ENCODE measurements at regions not wholly inside any gene's neighbourhood (a gene's known extent, or its start where the extent isn't known, plus 50 kb on each side); places are given as distances from the start of the nearest gene placed in this dataset.
A peak's percentile ranks its signal among the peaks of the same experiment; 100 is the strongest.

GRCh38 chr14:85798856-85799255, 268.9 kb downstream of the FLRT2 start:
- no peak for DNase-seq

GRCh38 chr14:85793533-85793932, 263.6 kb downstream of the FLRT2 start:
- DNase-seq: no peak

DNA sequence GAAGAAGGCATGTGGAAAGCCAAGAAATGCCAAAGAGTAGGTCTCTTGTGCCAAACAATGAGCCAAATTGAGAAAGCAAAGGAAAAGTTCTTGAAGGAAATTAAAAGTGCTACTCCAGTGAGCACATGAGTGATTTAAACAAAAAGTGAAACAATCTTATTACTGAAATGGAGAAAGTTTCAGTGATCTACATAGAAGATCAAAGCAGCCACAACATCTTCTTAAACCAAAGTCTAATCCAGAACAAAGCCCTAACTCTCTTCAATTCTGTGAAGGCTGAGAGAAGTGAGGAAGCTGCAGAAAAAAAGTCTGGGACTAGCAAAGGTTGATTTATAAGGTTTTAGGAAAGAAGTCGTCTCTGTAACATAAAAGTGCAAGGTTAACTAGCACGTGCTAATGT, 259.6 kb downstream of the FLRT2 start:
- DNase-seq: no peak

DNA sequence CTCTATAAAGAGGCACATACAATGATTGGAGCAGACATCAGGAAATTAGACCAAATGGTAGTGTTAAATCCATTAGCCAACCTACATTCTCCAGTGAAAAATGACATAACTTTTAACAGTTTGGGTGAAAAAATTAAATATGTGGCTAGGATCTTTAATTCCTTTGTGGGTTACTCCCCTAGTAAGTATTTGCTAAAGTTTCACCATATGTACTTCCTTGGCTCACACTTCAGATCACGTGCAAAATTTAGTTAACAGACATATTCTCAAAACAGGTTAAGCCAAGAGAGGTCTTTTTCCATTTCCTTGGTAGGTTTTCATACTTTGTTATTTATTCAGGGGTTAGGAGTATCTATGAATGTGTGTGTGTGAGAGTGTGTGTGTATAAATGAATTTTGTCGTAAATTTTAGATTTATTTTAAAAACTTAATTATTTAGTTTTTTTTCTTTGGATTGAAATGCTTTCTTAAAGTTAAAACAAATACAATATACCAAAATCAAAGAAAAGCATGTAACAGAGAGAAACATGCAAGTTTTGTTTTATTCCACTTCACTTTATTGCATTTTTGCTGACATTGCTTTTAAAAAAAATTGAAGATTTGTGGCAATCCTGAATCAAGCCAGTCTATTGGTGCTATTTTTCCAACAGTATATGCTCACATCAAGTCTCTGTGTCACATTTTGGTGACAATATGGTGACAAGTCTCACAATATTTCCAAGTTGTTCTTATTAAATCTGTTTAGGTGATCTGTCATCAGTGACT, 258.7 kb downstream of the FLRT2 start:
- no peak for DNase-seq

DNA sequence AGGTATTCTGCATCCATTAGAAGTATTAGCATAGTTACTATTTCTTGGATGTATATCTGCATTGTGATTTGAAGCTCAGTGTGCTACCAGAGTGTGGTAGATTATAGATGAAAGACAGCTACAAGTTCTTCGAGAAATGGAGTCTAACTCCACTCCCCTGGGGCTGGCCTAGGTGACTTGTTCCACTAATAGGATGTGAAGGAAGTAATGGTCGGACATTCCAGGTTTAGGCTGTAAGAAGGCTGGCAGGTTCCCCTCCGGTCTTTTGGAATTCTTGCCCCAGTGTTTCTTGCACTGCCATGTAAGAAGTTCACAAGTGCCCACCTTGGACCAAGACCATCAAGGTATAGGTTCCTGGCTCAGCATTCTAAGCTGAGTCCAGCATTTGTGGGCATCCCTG, 236.4 kb downstream of the FLRT2 start:
- no peak for DNase-seq

DNA sequence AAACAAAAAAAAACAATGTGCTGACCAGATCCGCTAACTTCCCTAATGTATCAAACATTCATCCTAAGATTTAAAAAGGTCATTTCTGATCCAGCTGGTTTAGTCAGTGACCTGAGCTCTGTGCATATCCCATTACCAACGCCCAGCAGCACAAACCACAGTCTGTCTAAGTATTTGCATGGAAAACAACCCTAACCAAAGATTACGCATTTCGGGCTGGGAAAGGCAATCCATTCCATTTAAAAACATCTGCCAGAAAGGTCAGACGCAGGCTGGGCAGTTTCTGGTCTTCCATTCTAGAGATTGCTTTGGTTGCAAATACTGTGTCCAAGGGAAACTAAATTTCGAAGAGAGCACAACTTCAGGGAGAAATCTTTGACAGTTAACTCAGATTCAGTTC, 234.9 kb downstream of the FLRT2 start:
- DNase-seq: no peak

- DNase-seq: no peak
Observed at GRCh38 chr14:85762526-85762925, 232.6 kb downstream of the FLRT2 start.

DNA sequence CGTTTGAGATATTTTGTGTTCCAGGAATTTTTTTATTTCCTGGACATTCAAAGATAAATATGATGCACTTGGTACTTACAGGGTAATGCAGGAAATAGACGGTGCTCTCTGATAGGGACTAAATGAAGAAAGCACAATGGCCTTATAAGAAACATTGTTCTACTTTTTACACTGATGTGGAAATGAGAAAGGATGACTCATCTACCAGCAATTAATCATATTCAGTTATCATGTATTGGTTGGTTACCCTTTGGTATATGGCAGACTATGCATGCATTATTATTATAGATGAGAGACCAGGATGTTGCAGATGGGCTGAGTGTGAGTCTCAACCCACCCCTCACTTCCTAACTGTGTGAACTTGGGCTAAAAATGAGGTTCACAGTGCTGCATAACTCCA, 222.2 kb downstream of the FLRT2 start:
- DNase-seq: no peak

DNA sequence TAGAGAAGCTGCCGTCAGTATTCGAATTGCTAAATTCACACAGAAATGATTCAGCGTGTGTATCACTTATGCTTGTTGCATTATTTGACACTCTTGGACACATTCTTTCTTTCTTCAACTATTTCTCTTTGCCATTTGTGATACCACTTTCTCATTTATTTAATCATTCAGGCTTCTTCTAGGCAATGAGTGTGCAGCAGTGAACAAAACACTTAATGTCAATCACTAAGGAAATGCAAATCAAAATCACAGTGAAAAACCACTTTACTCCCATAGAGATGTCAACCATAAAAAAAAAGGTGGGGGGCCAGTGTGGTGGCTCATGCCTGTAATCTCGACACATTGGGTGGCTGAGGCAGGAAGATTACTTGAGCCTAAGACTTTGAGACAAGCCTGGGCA, 214.6 kb downstream of the FLRT2 start:
- no peak for DNase-seq

GRCh38 chr14:85732031-85732430, 202.1 kb downstream of the FLRT2 start:
- DNase-seq: no peak

DNA sequence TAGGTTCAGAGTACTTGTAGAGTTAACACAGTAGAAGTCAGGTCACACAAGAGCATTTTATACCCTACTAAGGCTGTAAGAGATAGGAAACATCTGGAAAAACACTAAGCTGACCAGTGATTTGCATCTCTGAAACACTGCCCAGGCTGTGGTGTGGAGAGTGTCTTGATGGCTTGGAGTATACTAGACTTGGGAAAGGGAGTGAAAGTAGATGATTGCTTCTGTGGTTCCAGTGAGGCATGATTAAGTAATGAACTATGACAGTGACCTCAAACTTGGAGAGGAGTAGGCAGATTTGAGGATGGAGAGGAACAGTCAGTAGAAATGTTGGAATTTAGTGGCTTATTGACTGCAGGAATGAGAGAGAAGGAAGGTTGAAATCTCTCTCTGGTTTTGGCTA, 201.2 kb downstream of the FLRT2 start:
- DNase-seq: no peak

GRCh38 chr14:85728476-85729065, 198.6 kb downstream of the FLRT2 start:
- DNase-seq: no peak

GRCh38 chr14:85714069-85714468, 184.1 kb downstream of the FLRT2 start:
- peak in 1 of 2 donors; percentile 8 for DNase-seq

GRCh38 chr14:85711620-85712019, 181.7 kb downstream of the FLRT2 start:
- no peak for DNase-seq
